Endothelial cell of umbilical vein (primary cell): ENCODE measurements at regions not wholly inside any gene's neighbourhood (a gene's known extent, or its start where the extent isn't known, plus 50 kb on each side); places are given as distances from the start of the nearest gene placed in this dataset.

ENCODE experiments used
- EZH2 ChIP-seq: IDR thresholded peaks from 2 replicates; pipeline ENCODE4 v1.6.1; 2012; ENCODE audit warnings: borderline replicate concordance, low read depth, mild to moderate bottlenecking, moderate library complexity, low read length, inconsistent platforms; ENCODE audit not compliant: severe bottlenecking
- FOS ChIP-seq: IDR thresholded peaks from 2 replicates; pipeline ENCODE4 v1.6.1; 2011; ENCODE audit warnings: mild to moderate bottlenecking, low read length, moderate library complexity, borderline replicate concordance; ENCODE audit not compliant: insufficient read depth
- GATA2 ChIP-seq: IDR thresholded peaks from 2 replicates; pipeline ENCODE4 v1.7.0; 2011; ENCODE audit warnings: low read depth, mild to moderate bottlenecking, moderate library complexity, mixed read lengths, low read length; ENCODE audit not compliant: insufficient read length, insufficient read depth
- POLR2A ChIP-seq: IDR thresholded peaks from 2 replicates; pipeline ENCODE4 v1.6.1; 2012; ENCODE audit warnings: low read depth, mild to moderate bottlenecking, control low read depth, low read length
- POLR2AphosphoS5 ChIP-seq: IDR thresholded peaks from 2 replicates; pipeline ENCODE4 v1.6.1; 2012; ENCODE audit warnings: low read depth, mild to moderate bottlenecking, control low read depth, low read length, moderate library complexity; ENCODE audit not compliant: insufficient read depth
- TF ChIP-seq, protein P1 (sequence below), 2 donors: IDR thresholded peaks; 1 replicate in 1 of 2; 2 replicates in 1 of 2; pipeline ENCODE4 v1.5.1; 2011; ENCODE audit warnings: low read length in 2 of 2, mild to moderate bottlenecking in 2 of 2, moderate library complexity in 2 of 2, control low read depth in 1 of 2, inconsistent platforms in 1 of 2, low read depth in 1 of 2; ENCODE audit not compliant: insufficient read depth in 1 of 2; ENCODE audit errors: extremely low read depth in 1 of 2
- TF ChIP-seq, protein P2 (sequence below): IDR thresholded peaks from 2 replicates; pipeline ENCODE4 v1.6.1; 2011; ENCODE audit not compliant: insufficient read depth, insufficient read length

DNA sequence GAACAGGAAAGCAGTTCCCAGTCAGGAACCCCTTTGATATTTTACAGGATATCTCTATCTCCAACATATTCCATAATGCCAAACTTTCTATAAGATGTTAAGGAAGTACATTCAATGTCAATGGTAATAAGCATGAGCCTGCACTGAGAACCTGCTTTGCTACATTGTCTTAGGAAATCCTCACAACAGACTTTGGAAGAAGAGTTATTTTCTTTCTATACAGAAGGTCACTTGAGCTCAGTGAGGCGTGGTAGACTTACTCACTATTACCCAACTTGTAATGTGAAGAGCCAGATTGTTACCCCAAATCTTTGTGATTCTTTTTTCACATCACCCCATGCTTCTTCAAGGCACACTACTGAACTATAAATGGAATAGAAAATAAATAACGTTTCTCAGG, 435.9 kb downstream of the DNAH5 start:
- TF ChIP-seq, protein P1, sequence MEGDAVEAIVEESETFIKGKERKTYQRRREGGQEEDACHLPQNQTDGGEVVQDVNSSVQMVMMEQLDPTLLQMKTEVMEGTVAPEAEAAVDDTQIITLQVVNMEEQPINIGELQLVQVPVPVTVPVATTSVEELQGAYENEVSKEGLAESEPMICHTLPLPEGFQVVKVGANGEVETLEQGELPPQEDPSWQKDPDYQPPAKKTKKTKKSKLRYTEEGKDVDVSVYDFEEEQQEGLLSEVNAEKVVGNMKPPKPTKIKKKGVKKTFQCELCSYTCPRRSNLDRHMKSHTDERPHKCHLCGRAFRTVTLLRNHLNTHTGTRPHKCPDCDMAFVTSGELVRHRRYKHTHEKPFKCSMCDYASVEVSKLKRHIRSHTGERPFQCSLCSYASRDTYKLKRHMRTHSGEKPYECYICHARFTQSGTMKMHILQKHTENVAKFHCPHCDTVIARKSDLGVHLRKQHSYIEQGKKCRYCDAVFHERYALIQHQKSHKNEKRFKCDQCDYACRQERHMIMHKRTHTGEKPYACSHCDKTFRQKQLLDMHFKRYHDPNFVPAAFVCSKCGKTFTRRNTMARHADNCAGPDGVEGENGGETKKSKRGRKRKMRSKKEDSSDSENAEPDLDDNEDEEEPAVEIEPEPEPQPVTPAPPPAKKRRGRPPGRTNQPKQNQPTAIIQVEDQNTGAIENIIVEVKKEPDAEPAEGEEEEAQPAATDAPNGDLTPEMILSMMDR (IDR thresholded peaks at IDR 0.05; ENCODE audit: extremely low read depth in 1 of 2, insufficient read depth in 1 of 2, low read depth in 1 of 2, low read length in 2 of 2): no peak
- TF ChIP-seq POLR2A (no peak), GATA2 (no peak), POLR2AphosphoS5 (no peak), FOS (no peak), EZH2 (no peak)
- TF ChIP-seq, protein P2, sequence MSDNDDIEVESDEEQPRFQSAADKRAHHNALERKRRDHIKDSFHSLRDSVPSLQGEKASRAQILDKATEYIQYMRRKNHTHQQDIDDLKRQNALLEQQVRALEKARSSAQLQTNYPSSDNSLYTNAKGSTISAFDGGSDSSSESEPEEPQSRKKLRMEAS: no peak
